Activated CD4-positive, alpha-beta T cell treated with anti-CD3 and anti-CD28 coated beads, Interleukin-2, amount 10 ng/mL, durations not matched to agents 7 days and 5 days (primary cell): ENCODE measurements at regions not wholly inside any gene's neighbourhood (a gene's known extent, or its start where the extent isn't known, plus 50 kb on each side); places are given as distances from the start of the nearest gene placed in this dataset.

Experiments used
- CTCF ChIA-PET: fragments of 350-600 bp; sonication (Branson Sonifier 250); formaldehyde crosslinking; loops from one replicate; lab custom pipeline; 2021; ENCODE audit warnings: antibody characterized with exemption; lab: Charles Lee
- POLR2A ChIA-PET: fragments of 350-600 bp; sonication (Branson Sonifier 250); formaldehyde crosslinking; loops from one replicate; lab custom pipeline; 2021; ENCODE audit warnings: antibody characterized with exemption; lab: Charles Lee
- DNase-seq: peaks from one replicate; pipeline ENCODE4 v3.0.0-alpha.2; 2020
- H3K27ac Mint-ChIP-seq: one replicate; pipeline ENCODE4 v1.8.0; 2021; ENCODE audit warnings: mild to moderate bottlenecking, moderate library complexity, mixed read lengths
- H3K27me3 Mint-ChIP-seq: one replicate; pipeline ENCODE4 v1.8.0; 2021; ENCODE audit warnings: mixed read lengths
- H3K36me3 Mint-ChIP-seq: one replicate; pipeline ENCODE4 v1.8.0; 2021; ENCODE audit warnings: low read depth, mixed read lengths
- H3K4me1 Mint-ChIP-seq: one replicate; pipeline ENCODE4 v1.8.0; 2021; ENCODE audit warnings: mixed read lengths
- H3K4me3 Mint-ChIP-seq: one replicate; pipeline ENCODE4 v1.8.0; 2021; ENCODE audit warnings: mild to moderate bottlenecking, moderate library complexity, mixed read lengths
- H3K9me3 Mint-ChIP-seq: one replicate; pipeline ENCODE4 v1.8.0; 2021; ENCODE audit warnings: mixed read lengths

- POLR2A ChIA-PET: no interaction called here
- Mint-ChIP-seq H3K36me3 (no peaks in the 10 kb centered on the region), H3K27me3 (no peaks in the 10 kb centered on the region), H3K9me3 (no peaks in the 10 kb centered on the region), H3K27ac (no peak overlapping the region), H3K4me1 (no peaks in the 10 kb centered on the region), H3K4me3 (no peak overlapping the region)
- CTCF ChIA-PET: no interaction called here
- DNase-seq: no peak
Measured at GRCh38 chr2:220134756-220135534, 507.5 kb downstream of the SLC4A3 start.

GRCh38 chr2:220143336-220143735, 515.9 kb downstream of the SLC4A3 start:
- DNase-seq: no peak
- H3K36me3 Mint-ChIP-seq: no peaks in the 10 kb centered on the region
- H3K27ac Mint-ChIP-seq: no peak overlapping the region
- H3K9me3 Mint-ChIP-seq: peaks cover 3% of the 10 kb centered on the region
- POLR2A ChIA-PET: no interaction called here
- CTCF ChIA-PET: no interaction called here
- H3K27me3 Mint-ChIP-seq: no peaks in the 10 kb centered on the region
- H3K4me1 Mint-ChIP-seq: no peaks in the 10 kb centered on the region
- H3K4me3 Mint-ChIP-seq: no peak overlapping the region

GRCh38 chr2:220144411-220144810, 517.0 kb downstream of the SLC4A3 start:
- Mint-ChIP-seq H3K9me3 (peaks cover 3% of the 10 kb centered on the region), H3K4me3 (no peak overlapping the region), H3K27me3 (no peaks in the 10 kb centered on the region), H3K27ac (no peak overlapping the region), H3K4me1 (no peaks in the 10 kb centered on the region), H3K36me3 (no peaks in the 10 kb centered on the region)
- DNase-seq: no peak
- ChIA-PET CTCF (no interaction called here), POLR2A (no interaction called here)

GRCh38 chr2:220147161-220148038, 520.0 kb downstream of the SLC4A3 start:
- no peaks in the 10 kb centered on the region for H3K27me3 Mint-ChIP-seq
- H3K9me3 Mint-ChIP-seq: peaks cover 3% of the 10 kb centered on the region
- H3K27ac Mint-ChIP-seq: no peak overlapping the region
- H3K36me3 Mint-ChIP-seq: no peaks in the 10 kb centered on the region
- H3K4me3 Mint-ChIP-seq: no peak overlapping the region
- DNase-seq: no peak
- ChIA-PET CTCF (no interaction called here), POLR2A (no interaction called here)
- H3K4me1 Mint-ChIP-seq: no peaks in the 10 kb centered on the region

- H3K4me3 Mint-ChIP-seq: no peak overlapping the region
- DNase-seq: no peak
- POLR2A ChIA-PET: no interaction called here
- no peaks in the 10 kb centered on the region for H3K36me3 Mint-ChIP-seq
- peaks cover 3% of the 10 kb centered on the region for H3K9me3 Mint-ChIP-seq
- no peaks in the 10 kb centered on the region for H3K4me1 Mint-ChIP-seq
- no peaks in the 10 kb centered on the region for H3K27me3 Mint-ChIP-seq
- CTCF ChIA-PET: no interaction called here
- H3K27ac Mint-ChIP-seq: no peak overlapping the region
Measured at GRCh38 chr2:220148471-220149248, 521.2 kb downstream of the SLC4A3 start.

GRCh38 chr2:220151341-220151740, 523.9 kb downstream of the SLC4A3 start:
- Mint-ChIP-seq H3K27me3 (no peaks in the 10 kb centered on the region), H3K4me1 (no peaks in the 10 kb centered on the region), H3K27ac (no peak overlapping the region), H3K9me3 (no peaks in the 10 kb centered on the region), H3K4me3 (no peak overlapping the region), H3K36me3 (no peaks in the 10 kb centered on the region)
- CTCF ChIA-PET: no interaction called here
- POLR2A ChIA-PET: no interaction called here
- DNase-seq: no peak

GRCh38 chr2:220152281-220152935, 525.0 kb downstream of the SLC4A3 start:
- ChIA-PET CTCF (no interaction called here), POLR2A (no interaction called here)
- H3K4me1 Mint-ChIP-seq: no peaks in the 10 kb centered on the region

GRCh38 chr2:220153118-220153517, 525.7 kb downstream of the SLC4A3 start:
- ChIA-PET CTCF (no interaction called here), POLR2A (no interaction called here)
- Mint-ChIP-seq H3K9me3 (no peaks in the 10 kb centered on the region), H3K4me1 (no peaks in the 10 kb centered on the region), H3K27ac (no peak overlapping the region), H3K36me3 (no peaks in the 10 kb centered on the region), H3K4me3 (no peak overlapping the region), H3K27me3 (no peaks in the 10 kb centered on the region)
- DNase-seq: no peak

More at GRCh38 chr2:220152281-220152935, 525.0 kb downstream of the SLC4A3 start:
- Mint-ChIP-seq H3K9me3 (no peaks in the 10 kb centered on the region), H3K27me3 (no peaks in the 10 kb centered on the region), H3K27ac (no peak overlapping the region), H3K4me3 (no peak overlapping the region), H3K36me3 (no peaks in the 10 kb centered on the region)
- DNase-seq: no peak

GRCh38 chr2:220154304-220154703, 526.9 kb downstream of the SLC4A3 start:
- POLR2A ChIA-PET: no interaction called here
- no peaks in the 10 kb centered on the region for H3K27me3 Mint-ChIP-seq
- H3K27ac Mint-ChIP-seq: no peak overlapping the region
- no peaks in the 10 kb centered on the region for H3K9me3 Mint-ChIP-seq
- CTCF ChIA-PET: no interaction called here
- no peak for DNase-seq
- no peaks in the 10 kb centered on the region for H3K4me1 Mint-ChIP-seq
- no peaks in the 10 kb centered on the region for H3K36me3 Mint-ChIP-seq
- no peak overlapping the region for H3K4me3 Mint-ChIP-seq

GRCh38 chr2:220157312-220157711, 529.9 kb downstream of the SLC4A3 start:
- Mint-ChIP-seq H3K27ac (no peak overlapping the region), H3K27me3 (no peaks in the 10 kb centered on the region), H3K9me3 (no peaks in the 10 kb centered on the region), H3K4me1 (no peaks in the 10 kb centered on the region), H3K4me3 (no peak overlapping the region), H3K36me3 (no peaks in the 10 kb centered on the region)
- CTCF ChIA-PET: no interaction called here
- DNase-seq: no peak
- POLR2A ChIA-PET: no interaction called here

GRCh38 chr2:220159738-220160137, 532.3 kb downstream of the SLC4A3 start:
- CTCF ChIA-PET: interaction anchor here (0.6 kb wide), 1 partner anchor 787 kb away, joined by 3 read pairs; no protein-coding TSS in a partner anchor
- no peaks in the 10 kb centered on the region for H3K9me3 Mint-ChIP-seq
- DNase-seq: no peak
- no peaks in the 10 kb centered on the region for H3K4me1 Mint-ChIP-seq
- no peaks in the 10 kb centered on the region for H3K36me3 Mint-ChIP-seq
- no peaks in the 10 kb centered on the region for H3K27me3 Mint-ChIP-seq
- H3K4me3 Mint-ChIP-seq: no peak overlapping the region
- POLR2A ChIA-PET: no interaction called here
- H3K27ac Mint-ChIP-seq: no peak overlapping the region

GRCh38 chr2:220162320-220162719, 534.9 kb downstream of the SLC4A3 start:
- ChIA-PET CTCF (no interaction called here), POLR2A (no interaction called here)
- Mint-ChIP-seq H3K4me3 (no peak overlapping the region), H3K36me3 (no peaks in the 10 kb centered on the region), H3K4me1 (no peaks in the 10 kb centered on the region), H3K9me3 (no peaks in the 10 kb centered on the region), H3K27me3 (no peaks in the 10 kb centered on the region), H3K27ac (no peak overlapping the region)
- DNase-seq: no peak
